ENCODE measurements at regions not wholly inside any gene's neighbourhood (a gene's known extent, or its start where the extent isn't known, plus 50 kb on each side); places are given as distances from the start of the nearest gene placed in this dataset.
A peak's percentile ranks its signal among the peaks of the same experiment; 100 is the strongest.

DNA sequence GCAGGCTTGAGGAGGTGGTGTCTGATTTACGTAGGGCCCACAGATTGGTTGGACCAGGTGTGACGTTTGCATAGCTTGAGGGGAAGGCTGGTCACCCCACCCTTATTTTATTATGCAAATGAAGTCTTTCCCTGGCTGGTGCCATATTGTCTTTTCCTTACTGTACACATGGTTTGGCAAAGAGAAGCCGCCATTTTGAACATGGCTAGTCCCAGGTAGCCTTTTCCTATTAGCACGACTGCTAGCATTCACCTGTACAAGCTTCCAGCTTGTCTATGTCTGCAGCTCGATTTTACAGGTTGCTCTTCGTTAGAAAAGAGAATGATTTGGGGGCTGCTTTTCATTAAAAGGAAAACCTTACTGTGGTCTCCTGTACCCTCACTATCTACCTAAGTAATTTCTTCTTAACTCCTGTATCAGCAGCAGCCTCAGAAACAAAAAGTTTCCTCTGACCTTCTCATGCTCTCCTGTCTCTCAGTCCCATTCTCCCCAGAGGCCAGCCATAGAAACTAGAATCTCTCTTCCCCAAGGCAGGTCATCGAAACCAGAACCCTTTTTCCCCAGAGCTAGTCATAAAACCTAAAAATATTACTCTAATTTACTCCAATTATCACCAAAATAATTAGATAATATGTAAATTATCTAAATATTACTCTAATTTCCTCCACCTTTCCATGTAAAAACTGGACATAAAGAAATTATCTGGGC is 151.8 kb downstream of the B3GNT2 start:
- TF ChIP-seq, protein P1, sequence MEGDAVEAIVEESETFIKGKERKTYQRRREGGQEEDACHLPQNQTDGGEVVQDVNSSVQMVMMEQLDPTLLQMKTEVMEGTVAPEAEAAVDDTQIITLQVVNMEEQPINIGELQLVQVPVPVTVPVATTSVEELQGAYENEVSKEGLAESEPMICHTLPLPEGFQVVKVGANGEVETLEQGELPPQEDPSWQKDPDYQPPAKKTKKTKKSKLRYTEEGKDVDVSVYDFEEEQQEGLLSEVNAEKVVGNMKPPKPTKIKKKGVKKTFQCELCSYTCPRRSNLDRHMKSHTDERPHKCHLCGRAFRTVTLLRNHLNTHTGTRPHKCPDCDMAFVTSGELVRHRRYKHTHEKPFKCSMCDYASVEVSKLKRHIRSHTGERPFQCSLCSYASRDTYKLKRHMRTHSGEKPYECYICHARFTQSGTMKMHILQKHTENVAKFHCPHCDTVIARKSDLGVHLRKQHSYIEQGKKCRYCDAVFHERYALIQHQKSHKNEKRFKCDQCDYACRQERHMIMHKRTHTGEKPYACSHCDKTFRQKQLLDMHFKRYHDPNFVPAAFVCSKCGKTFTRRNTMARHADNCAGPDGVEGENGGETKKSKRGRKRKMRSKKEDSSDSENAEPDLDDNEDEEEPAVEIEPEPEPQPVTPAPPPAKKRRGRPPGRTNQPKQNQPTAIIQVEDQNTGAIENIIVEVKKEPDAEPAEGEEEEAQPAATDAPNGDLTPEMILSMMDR (IDR thresholded peaks at IDR 0.05; ENCODE audit: borderline replicate concordance, insufficient read depth, low read depth, low read length): no peak
- H3K4me3 ChIP-seq (ENCODE audit: low read depth, low read length): no peak overlapping the region

DNA sequence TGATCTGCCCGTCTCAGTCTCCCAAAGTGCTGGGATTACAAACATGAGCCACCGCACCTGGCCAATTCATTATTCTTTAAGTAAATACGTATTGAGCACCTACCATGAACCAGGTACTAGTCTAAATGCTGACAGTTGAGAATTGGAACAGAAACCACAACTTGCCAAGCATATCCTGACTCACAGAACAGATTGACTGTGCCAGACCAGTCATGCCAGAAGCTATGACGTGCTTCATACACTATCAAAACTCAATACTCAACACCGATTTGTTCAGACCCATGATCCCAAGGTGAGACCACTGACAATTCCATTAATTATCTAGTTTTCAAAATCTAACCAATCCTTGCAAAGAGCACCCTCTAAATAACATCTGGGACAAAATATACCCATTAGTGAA is 148.6 kb downstream of the B3GNT2 start:
- TF ChIP-seq, protein P1 (IDR thresholded peaks at IDR 0.05; ENCODE audit: borderline replicate concordance, insufficient read depth, low read depth, low read length): no peak
- H3K4me3 ChIP-seq (ENCODE audit: low read depth, low read length): no peak overlapping the region

DNA sequence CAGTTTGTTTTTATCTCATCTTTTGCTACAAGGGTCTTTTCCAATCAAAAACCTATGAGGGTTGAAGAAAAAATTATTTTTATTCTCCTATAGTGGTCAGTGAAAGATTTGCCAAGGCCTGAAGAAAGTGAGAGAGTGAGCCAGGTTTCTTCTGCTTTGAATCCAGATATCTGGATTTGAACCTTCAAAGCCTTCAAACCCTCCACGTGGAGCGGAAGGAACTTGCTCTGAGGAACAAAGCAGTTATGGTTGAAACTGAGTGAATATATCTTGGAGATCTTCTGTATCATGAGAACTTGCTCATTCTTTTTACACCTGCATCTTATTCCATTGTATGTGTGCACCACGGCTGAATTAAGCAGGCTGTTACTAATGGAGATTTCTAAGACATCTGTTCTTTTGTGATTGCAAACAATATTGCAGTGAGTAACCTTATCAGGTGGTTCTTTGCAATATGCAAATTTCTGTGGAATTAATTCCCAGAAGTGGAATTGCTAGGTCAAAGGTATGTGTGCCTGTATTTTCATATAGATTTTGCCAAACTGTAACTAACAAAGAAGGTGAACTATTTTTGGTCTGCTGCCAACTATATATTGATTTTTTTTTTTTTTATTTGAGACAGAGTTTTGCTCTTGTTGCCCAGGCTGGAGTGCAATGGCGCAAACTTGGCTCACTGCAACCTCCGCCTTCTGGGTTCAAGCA is 147.9 kb downstream of the B3GNT2 start:
- no peak overlapping the region for H3K4me3 ChIP-seq (ENCODE audit: low read depth, low read length)
- TF ChIP-seq, protein P1 (IDR thresholded peaks at IDR 0.05; ENCODE audit: borderline replicate concordance, insufficient read depth, low read depth, low read length): no peak

DNA sequence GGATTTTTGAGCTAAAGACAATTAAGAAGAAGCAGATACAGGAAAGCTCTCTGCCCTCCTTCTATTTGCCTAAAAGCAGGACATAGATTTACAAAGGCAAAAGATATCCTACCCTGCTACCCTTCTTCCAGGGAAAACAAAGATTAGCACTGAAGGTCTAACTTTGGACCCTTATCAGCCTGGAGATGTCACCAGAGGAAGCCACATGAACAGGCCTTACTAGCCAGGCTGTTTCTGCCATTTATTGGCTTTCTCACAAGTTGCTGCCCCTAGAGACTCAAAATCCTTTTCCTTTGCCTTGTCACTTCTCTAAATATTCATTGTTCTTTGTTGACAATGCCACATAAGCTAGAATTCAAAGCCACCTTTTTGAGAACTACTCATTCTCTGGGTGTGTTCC is 147.3 kb downstream of the B3GNT2 start:
- H3K4me3 ChIP-seq (ENCODE audit: low read depth, low read length): no peak overlapping the region
- TF ChIP-seq, protein P1 (IDR thresholded peaks at IDR 0.05; ENCODE audit: borderline replicate concordance, insufficient read depth, low read depth, low read length): no peak

DNA sequence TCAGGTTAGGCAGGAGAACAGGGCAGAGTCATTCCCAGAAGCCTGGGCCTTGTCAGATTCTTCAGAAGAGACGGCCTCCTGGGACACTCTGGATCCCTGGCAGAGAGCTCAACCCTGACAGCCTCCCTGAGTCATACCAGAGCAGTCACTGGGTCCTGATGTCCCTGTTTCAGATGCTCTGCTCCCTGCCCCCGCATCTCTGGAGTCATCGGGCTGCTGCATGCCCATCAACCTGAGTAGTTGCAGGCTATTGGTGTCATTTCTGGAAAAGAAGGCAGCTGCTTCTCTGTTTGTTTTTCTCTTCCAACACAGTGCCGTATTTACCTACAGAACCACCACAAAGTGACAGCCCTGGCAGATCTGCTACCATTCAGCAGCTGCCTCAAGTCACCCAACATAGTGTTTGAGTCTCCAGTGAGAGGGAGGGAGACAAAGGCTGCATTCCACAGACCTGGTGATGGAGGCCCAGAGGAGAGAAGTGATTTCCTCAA is 145.1 kb downstream of the B3GNT2 start:
- H3K4me3 ChIP-seq (ENCODE audit: low read depth, low read length): no peak overlapping the region
- TF ChIP-seq, protein P1 (IDR thresholded peaks at IDR 0.05; ENCODE audit: borderline replicate concordance, insufficient read depth, low read depth, low read length): no peak

DNA sequence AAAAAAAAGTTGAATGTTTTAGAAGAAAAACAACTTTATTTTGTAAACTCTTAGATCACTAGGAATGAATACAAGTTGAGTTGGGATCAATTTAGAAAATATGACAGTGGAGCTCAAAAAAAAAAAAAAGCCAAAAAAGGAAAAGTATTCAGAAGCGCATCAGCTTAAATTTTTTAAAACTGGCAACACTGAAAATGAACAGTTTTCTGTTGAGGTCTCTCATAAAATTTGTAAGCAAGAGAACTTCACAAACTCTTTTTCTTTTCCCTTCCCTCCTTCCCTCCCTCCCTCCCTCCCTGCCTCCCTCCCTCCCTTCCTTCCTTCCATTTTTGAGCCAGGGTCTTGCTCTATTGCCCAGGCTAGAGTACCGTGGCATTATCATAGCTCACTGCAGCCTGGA is 143.9 kb downstream of the B3GNT2 start:
- TF ChIP-seq, protein P1 (IDR thresholded peaks at IDR 0.05; ENCODE audit: borderline replicate concordance, insufficient read depth, low read depth, low read length): no peak
- no peak overlapping the region for H3K4me3 ChIP-seq (ENCODE audit: low read depth, low read length)

DNA sequence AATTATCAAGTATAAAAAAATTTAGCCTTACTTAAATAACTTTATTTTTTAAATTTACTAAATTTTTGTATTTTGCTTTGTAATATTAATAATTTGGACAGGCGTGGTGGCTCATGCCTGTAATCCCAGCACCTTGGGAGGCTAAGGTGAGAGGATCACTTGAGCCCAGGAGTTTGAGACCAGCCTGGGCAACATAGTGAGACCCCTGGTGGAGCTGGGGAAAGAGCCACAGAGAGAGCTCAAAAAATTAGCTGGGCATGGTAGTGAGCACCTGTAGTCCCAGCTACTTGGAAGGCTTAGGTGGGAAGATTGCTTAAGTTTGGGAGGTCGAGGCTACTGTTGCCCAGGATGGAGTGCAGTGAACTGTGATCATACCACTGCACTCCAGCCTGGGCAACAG is 143.5 kb downstream of the B3GNT2 start:
- no peak overlapping the region for H3K4me3 ChIP-seq (ENCODE audit: low read depth, low read length)
- TF ChIP-seq, protein P1 (IDR thresholded peaks at IDR 0.05; ENCODE audit: borderline replicate concordance, insufficient read depth, low read depth, low read length): peak; percentile 14; the same call in 1 of the 2 replicates
